K562 (cell line): ENCODE measurements at regions not wholly inside any gene's neighbourhood (a gene's known extent, or its start where the extent isn't known, plus 50 kb on each side); places are given as distances from the start of the nearest gene placed in this dataset.

Experiments
- ATAC-seq: fragments of 200-7000 bp; cut with Tn5 transposase; 3 replicates; pipeline ENCODE4 v1.9.1; 2020; ENCODE audit warnings: moderate library complexity
- BruUV-seq: library from RNA; stranded (reverse); fragments of 400-500 nt; replicated peaks from 2 replicates; lab custom pipeline; 2021; lab: Mats Ljungman, UMichigan
- CTCF ChIA-PET: fragments of 300-600 bp; formaldehyde crosslinking; extraction: SDS; loops from one replicate; lab custom pipeline; 2021; ENCODE audit warnings: low intra/inter-chr PET ratio; lab: Yijun Ruan, JAX
- POLR2A ChIA-PET: fragments of 300-600, 350-650 bp; sonication (Branson Sonifier 250); formaldehyde crosslinking; extraction: SDS; loops from one replicate; lab custom pipeline; 2021; ENCODE audit warnings: antibody characterized with exemption, inconsistent platforms; lab: Yijun Ruan, JAX
- DNase-seq, 4 experiments: peaks; one replicate each; pipeline versions ENCODE4 v3.0.0 to v3.0.0-alpha.2; 2011 to 2018; ENCODE audit warnings: low spot score in 3 of 4, mixed read lengths in 3 of 4; ENCODE audit errors: extremely low read depth in 1 of 4
- FAIRE-seq: peaks from 2 replicates; lab custom pipeline; 2011; peaks lifted over from hg19 to GRCh38; lab: Jason Lieb, UNC
- H2AFZ ChIP-seq: 2 replicates; pipeline ENCODE4 v1.6.0; 2011; ENCODE audit warnings: low read depth, low read length, control low read depth, inconsistent platforms
- H3K27ac ChIP-seq: fragments of 200-600 bp; 3 replicates; pipeline ENCODE4 v1.8.0; 2011; ENCODE audit warnings: low read depth, mild to moderate bottlenecking, control low read depth, inconsistent platforms, low read length, moderate library complexity, mixed read lengths; ENCODE audit errors: extremely low read depth
- H3K27me3 ChIP-seq, 2 experiments: fragments of 300-600 bp in 1 of 2; 2 replicates in 1 of 2; 3 replicates in 1 of 2; pipeline versions ENCODE4 v1.6.0 to v1.8.0; 2011; ENCODE audit warnings: inconsistent platforms in 2 of 2, low read length in 2 of 2, mild to moderate bottlenecking in 1 of 2, mixed read lengths in 1 of 2, moderate library complexity in 1 of 2; ENCODE audit not compliant: control insufficient read depth in 2 of 2, insufficient read depth in 2 of 2
- H3K36me3 ChIP-seq: fragments of 300-600 bp; 3 replicates; pipeline ENCODE4 v1.8.0; 2011; ENCODE audit warnings: mild to moderate bottlenecking, low read length, inconsistent platforms; ENCODE audit not compliant: control insufficient read depth, insufficient read depth
- H3K4me1 ChIP-seq, 2 experiments: fragments of 200-600 bp in 1 of 2; replicated peaks in 1 of 2; 2 replicates in 1 of 2; 3 replicates in 1 of 2; pipeline versions ENCODE4 v1.5.1 to v1.8.0; 2011; ENCODE audit warnings: inconsistent platforms in 2 of 2, low read length in 2 of 2, mild to moderate bottlenecking in 1 of 2, mixed read lengths in 1 of 2, moderate library complexity in 1 of 2; ENCODE audit not compliant: control insufficient read depth in 2 of 2, insufficient read depth in 2 of 2
- H3K4me2 ChIP-seq: 2 replicates; pipeline ENCODE4 v1.6.1; 2011; ENCODE audit warnings: low read length, control low read depth, inconsistent platforms, mixed read lengths; ENCODE audit not compliant: insufficient read depth
- H3K4me3 ChIP-seq: fragments of 200-600 bp; sonication (generic), shearing (Covaris generic); 2 replicates; pipeline ENCODE4 v1.5.1; 2016; ENCODE audit warnings: control low read depth, inconsistent platforms
- H3K79me2 ChIP-seq: fragments of 200-600 bp; 3 replicates; pipeline ENCODE4 v1.8.0; 2011; ENCODE audit warnings: low read length, inconsistent platforms; ENCODE audit not compliant: control insufficient read depth, insufficient read depth
- H3K9ac ChIP-seq, 2 experiments: 2 replicates each; pipeline versions ENCODE4 v1.6.0 to v1.6.1; 2011; ENCODE audit warnings: low read depth in 2 of 2, low read length in 2 of 2, control low read depth in 1 of 2, inconsistent platforms in 1 of 2, mild to moderate bottlenecking in 1 of 2, mixed read lengths in 1 of 2; ENCODE audit not compliant: insufficient read depth in 1 of 2
- H3K9me1 ChIP-seq: one replicate; pipeline ENCODE4 v1.6.0; 2011; ENCODE audit warnings: inconsistent platforms, mild to moderate bottlenecking, low read length, moderate library complexity; ENCODE audit not compliant: control insufficient read depth, insufficient read depth
- H3K9me3 ChIP-seq: replicated peaks from 2 replicates; pipeline ENCODE4 v1.5.1; 2011; ENCODE audit warnings: low read depth, low read length, inconsistent platforms; ENCODE audit not compliant: control insufficient read depth, insufficient read depth
- H4K20me1 ChIP-seq: replicated peaks from 2 replicates; pipeline ENCODE4 v1.6.1; 2011; ENCODE audit warnings: low read length, inconsistent platforms, mixed read lengths; ENCODE audit not compliant: control insufficient read depth, insufficient read depth
- BHLHE40 ChIP-seq: IDR thresholded peaks from 2 replicates; pipeline ENCODE4 v1.6.1; 2011; ENCODE audit warnings: low read length, improper control_type of control experiment
- BMI1 ChIP-seq: fragments of 150-350 bp; IDR thresholded peaks from 2 replicates; pipeline ENCODE4 v1.6.1; 2014; ENCODE audit warnings: low read length
- BRD4 ChIP-seq: fragments of 200-600 bp; sonication (generic); IDR thresholded peaks from 2 replicates; pipeline ENCODE4 v1.6.1; 2017; ENCODE audit warnings: inconsistent platforms
- FOS ChIP-seq: IDR thresholded peaks from 3 replicates; pipeline ENCODE4 v1.6.1; 2011; ENCODE audit not compliant: insufficient read length; ENCODE audit errors: extremely low read depth
- KAT8 ChIP-seq: fragments of 450-650 bp; IDR thresholded peaks from 2 replicates; pipeline ENCODE4 v1.6.1; 2016; ENCODE audit warnings: low read depth, mild to moderate bottlenecking
- NONO ChIP-seq, 2 experiments: fragments of 200-400 bp in 1 of 2; fragments of 450-650 bp in 1 of 2; formaldehyde crosslinking in 1 of 2; IDR thresholded peaks; 2 replicates each; pipeline ENCODE4 v1.6.1; 2017; ENCODE audit warnings: low read depth in 2 of 2, mild to moderate bottlenecking in 2 of 2, moderate library complexity in 2 of 2, low read length in 1 of 2
- TAL1 ChIP-seq: fragments of 450-650 bp; IDR thresholded peaks from 2 replicates; pipeline ENCODE4 v1.6.1; 2016; ENCODE audit warnings: mild to moderate bottlenecking
- TCF7L2 ChIP-seq: fragments of 150-350 bp; IDR thresholded peaks from 2 replicates; pipeline ENCODE4 v1.6.1; 2016; ENCODE audit warnings: low read depth, mild to moderate bottlenecking, low read length, moderate library complexity
- TSHZ1 ChIP-seq: fragments of 250-450 bp; sonication (Bioruptor Pico); IDR thresholded peaks from 2 replicates; pipeline ENCODE4 v1.4.0; 2020; ENCODE audit warnings: mild to moderate bottlenecking, moderate library complexity
- WGBS: fragments of 100-300 bp; shearing (Covaris generic); methylation state at CpG from one replicate; pipeline ENCODE4 v1.1.6; 2016; ENCODE audit warnings: low coverage, mixed read lengths; ENCODE audit not compliant: insufficient coverage; ENCODE audit errors: missing lambda C conversion rate; 5-methylcytosine and 5-hydroxymethylcytosine counted together
- in situ Hi-C: fragments of 300-500 bp; cut with MboI; formaldehyde crosslinking; loops from 4 replicates; pipeline ENCODE4 v1.15.0; 2018; ENCODE audit warnings: inconsistent platforms, mixed read lengths
- intact Hi-C: fragments of 100-400 bp; cut with micrococcal nuclease; formaldehyde crosslinking; loops from 2 replicates; pipeline ENCODE4 v1.14.2; 2022
- TF ChIP-seq, protein P1 (sequence below), 2 experiments: fragments of 450-650 bp; formaldehyde crosslinking in 1 of 2; IDR thresholded peaks; 2 replicates each; pipeline versions ENCODE4 v1.4.0 to v1.6.1; 2014 to 2020; ENCODE audit warnings: mild to moderate bottlenecking in 2 of 2, borderline replicate concordance in 1 of 2, low read depth in 1 of 2

- POLR2A ChIA-PET = no interaction called here
- Histone ChIP-seq H3K9me3 (no peaks in the 10 kb centered on the region), H3K9me1 (no peaks in the 10 kb centered on the region), H4K20me1 (no peaks in the 10 kb centered on the region), H3K36me3 (no peaks in the 10 kb centered on the region), H3K27ac (no peak overlapping the region), H3K4me2 (no peak overlapping the region), H3K4me3 (no peak overlapping the region), H3K27me3 (no peaks in the 10 kb centered on the region), H3K79me2 (no peaks in the 10 kb centered on the region), H3K4me1 (no peaks in the 10 kb centered on the region), H2AFZ (no peak overlapping the region), H3K9ac (no peak overlapping the region)
- intact Hi-C loops (no loop called here), in situ Hi-C loops (no loop called here)
- no peak for DNase-seq
- WGBS = 0% methylated on average over 1 of the region's 1 CpG
- BruUV-seq = no TSS peak
- ATAC-seq = no peak
- CTCF ChIA-PET = no interaction called here
- FAIRE-seq = no peak
- TF ChIP-seq BMI1 (no peak), NONO (IDR thresholded peaks at IDR 0.05; ENCODE audit: low read depth in 2 of 2, low read length in 1 of 2) (no peak), FOS (no peak), TSHZ1 (CRISPR knock-in tag) (no peak), TAL1 (no peak), BHLHE40 (no peak), TCF7L2 (no peak), KAT8 (no peak), BRD4 (no peak)
- TF ChIP-seq, protein P1, sequence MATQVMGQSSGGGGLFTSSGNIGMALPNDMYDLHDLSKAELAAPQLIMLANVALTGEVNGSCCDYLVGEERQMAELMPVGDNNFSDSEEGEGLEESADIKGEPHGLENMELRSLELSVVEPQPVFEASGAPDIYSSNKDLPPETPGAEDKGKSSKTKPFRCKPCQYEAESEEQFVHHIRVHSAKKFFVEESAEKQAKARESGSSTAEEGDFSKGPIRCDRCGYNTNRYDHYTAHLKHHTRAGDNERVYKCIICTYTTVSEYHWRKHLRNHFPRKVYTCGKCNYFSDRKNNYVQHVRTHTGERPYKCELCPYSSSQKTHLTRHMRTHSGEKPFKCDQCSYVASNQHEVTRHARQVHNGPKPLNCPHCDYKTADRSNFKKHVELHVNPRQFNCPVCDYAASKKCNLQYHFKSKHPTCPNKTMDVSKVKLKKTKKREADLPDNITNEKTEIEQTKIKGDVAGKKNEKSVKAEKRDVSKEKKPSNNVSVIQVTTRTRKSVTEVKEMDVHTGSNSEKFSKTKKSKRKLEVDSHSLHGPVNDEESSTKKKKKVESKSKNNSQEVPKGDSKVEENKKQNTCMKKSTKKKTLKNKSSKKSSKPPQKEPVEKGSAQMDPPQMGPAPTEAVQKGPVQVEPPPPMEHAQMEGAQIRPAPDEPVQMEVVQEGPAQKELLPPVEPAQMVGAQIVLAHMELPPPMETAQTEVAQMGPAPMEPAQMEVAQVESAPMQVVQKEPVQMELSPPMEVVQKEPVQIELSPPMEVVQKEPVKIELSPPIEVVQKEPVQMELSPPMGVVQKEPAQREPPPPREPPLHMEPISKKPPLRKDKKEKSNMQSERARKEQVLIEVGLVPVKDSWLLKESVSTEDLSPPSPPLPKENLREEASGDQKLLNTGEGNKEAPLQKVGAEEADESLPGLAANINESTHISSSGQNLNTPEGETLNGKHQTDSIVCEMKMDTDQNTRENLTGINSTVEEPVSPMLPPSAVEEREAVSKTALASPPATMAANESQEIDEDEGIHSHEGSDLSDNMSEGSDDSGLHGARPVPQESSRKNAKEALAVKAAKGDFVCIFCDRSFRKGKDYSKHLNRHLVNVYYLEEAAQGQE (IDR thresholded peaks at IDR 0.05; ENCODE audit: borderline replicate concordance) = no peak
- TF ChIP-seq, protein P1 (CRISPR knock-in tag; IDR thresholded peaks at IDR 0.05; ENCODE audit: low read depth) = no peak
These were observed 166.1 kb upstream of the MOCS2 start for GRCh38 chr5:53275666-53276065.
